ENCODE measurements at regions not wholly inside any gene's neighbourhood (a gene's known extent, or its start where the extent isn't known, plus 50 kb on each side); places are given as distances from the start of the nearest gene placed in this dataset.
A peak's percentile ranks its signal among the peaks of the same experiment; 100 is the strongest.

- DNase-seq, result no peak
These were observed 596.6 kb downstream of the METTL15 start for GRCh38 chr11:28704801-28705200.

DNA sequence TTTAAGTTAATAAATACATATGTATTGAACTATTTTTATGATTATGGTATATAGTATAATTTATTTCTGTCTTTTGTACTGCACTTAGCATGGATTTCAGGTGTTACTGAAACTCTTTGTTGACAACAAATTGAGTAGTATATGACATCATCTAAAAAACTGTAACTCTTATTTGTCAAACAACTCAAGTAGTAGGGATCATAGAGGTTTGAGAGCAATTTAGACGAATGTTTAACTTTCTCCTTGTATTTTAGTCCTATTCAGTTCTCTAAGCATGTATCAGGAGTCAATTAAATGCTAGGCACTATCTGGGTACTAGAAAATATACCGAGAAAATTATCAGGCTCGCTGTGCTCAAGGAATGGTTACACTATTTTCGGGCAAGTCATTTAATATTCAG is 595.2 kb downstream of the METTL15 start:
- DNase-seq, result peak; percentile 61

GRCh38 chr11:28702871-28703270 is 594.7 kb downstream of the METTL15 start:
- DNase-seq, result peak; percentile 16

- DNase-seq, result no peak
These were observed 594.2 kb downstream of the METTL15 start for GRCh38 chr11:28702450-28702790.

- DNase-seq, result peak; percentile 83
These were observed 593.7 kb downstream of the METTL15 start for GRCh38 chr11:28701760-28702449.

GRCh38 chr11:28699701-28700100 is 591.5 kb downstream of the METTL15 start:
- no peak for DNase-seq

GRCh38 chr11:28697920-28698827 is 590.0 kb downstream of the METTL15 start:
- peak; percentile 58 for DNase-seq

- DNase-seq, result no peak
These were observed 588.4 kb downstream of the METTL15 start for GRCh38 chr11:28696591-28696990.

DNA sequence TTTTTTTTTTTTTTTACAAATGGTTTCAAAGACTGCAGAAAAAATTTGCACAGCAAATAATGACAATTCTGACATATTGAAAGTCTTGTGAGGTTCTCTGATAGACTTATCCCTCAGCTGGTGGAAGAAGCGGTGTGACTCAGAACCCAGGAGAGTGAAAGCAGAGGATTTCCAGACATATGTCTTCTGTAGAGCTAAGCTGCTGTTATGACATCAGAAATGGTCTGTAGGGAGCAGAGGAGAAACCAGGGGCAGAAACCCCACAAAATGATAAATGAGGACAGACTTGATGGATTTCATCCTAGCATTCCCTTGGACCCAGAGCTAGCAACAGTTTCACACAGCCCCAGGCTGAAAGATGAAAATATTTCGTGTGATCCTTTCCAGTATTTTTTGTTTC is 582.6 kb downstream of the METTL15 start:
- no peak for DNase-seq

GRCh38 chr11:28684011-28684586 is 575.9 kb downstream of the METTL15 start:
- DNase-seq, result no peak

- DNase-seq, result no peak
These were observed 571.7 kb downstream of the METTL15 start for GRCh38 chr11:28679795-28680468.

DNA sequence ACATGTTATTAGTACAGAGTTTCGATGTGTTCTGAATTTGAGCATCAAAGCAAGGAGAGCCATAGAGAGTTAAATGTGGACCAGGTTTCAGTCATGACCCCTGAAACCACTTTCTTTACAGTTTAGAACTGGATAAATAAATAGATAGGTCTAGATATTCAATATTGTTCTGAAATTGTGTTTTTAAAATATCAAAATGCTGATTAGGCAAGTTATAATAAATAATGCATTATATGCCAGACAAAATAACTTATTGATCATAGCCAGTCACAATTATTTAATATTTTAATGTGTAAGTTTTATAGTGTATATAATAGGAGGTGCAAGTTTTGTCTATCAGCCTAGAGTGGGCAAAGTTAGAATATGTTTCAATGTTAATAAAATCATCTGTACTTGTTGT is 569.5 kb downstream of the METTL15 start:
- DNase-seq, result no peak

DNA sequence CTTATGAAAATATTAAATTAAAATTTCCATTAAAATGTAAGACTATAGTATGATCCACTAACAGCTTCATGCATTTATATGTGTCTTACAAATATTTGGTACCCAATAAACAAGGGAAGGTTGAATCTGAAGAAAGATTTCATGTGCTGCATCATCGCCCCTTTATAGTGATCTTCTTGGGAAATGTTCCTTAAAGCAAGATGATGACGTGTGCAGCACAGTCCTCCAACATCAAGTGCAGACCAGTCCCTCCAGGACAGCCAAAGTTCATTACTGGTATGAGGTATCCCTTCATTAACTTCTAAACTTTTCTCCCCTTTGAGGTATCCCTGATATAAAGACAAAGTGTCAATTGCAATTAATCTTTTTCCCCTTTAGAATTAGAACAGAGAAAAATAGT is 567.0 kb downstream of the METTL15 start:
- DNase-seq, result no peak

DNA sequence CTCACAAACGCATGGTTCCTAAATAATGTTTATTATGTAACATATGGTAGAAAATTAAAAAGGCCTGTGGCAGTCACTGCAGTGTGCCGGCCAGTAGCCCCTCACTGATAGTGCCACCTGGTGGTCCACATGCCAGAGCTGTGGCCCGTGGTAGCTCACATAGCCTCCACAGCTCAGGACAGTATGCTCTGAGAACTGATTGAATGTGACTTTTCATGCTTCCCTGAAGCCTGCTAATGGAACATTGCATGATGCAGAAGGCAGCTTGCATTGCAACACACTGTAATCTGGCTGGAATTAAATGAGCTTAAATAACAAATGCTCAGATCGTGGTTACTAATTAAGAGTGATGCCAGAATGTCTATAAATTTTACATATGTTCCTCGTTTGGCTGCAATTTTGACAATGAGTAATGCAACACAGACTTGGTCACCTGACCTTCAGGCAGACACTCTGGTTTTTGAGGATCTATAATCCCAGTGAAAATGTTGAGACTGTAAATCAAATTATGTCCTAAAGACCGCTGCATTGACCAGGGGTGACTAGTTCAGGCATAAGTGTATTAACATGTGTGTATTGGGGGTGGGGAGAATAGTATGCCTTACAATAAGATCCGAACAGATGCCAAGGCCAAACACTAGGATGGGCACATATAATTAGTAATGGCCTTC is 566.4 kb downstream of the METTL15 start:
- peak; percentile 4 for DNase-seq

GRCh38 chr11:28673691-28674432 is 565.7 kb downstream of the METTL15 start:
- DNase-seq, result peak; percentile 2

GRCh38 chr11:28671274-28671673 is 563.1 kb downstream of the METTL15 start:
- no peak for DNase-seq

- DNase-seq, result no peak
These were observed 558.4 kb downstream of the METTL15 start for GRCh38 chr11:28666632-28667031.

GRCh38 chr11:28659716-28660348 is 551.6 kb downstream of the METTL15 start:
- DNase-seq, result no peak

- DNase-seq, result no peak
These were observed 549.3 kb downstream of the METTL15 start for GRCh38 chr11:28657378-28658030.

- no peak for DNase-seq
These were observed 546.0 kb downstream of the METTL15 start for GRCh38 chr11:28654191-28654590.

DNA sequence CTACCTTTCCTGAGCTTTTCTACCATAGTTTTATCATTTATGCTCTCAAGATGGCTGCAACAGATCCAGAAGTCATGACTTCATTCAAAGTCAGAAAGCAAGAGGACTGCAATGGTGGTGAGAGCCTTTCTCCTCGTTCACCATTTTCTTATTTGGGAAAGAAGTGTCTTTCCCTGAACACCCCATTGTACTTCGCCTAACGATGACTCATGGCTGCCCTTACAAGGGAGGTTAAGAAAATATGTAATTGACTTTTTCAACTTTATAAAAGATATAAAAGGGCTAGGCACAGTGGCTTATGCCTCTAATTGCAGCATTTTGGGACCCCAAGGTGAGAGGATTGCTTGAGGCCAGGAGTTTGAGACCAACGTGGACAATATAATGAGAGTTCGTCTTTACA is 541.7 kb downstream of the METTL15 start:
- no peak for DNase-seq
